ENCODE measurements at regions not wholly inside any gene's neighbourhood (a gene's known extent, or its start where the extent isn't known, plus 50 kb on each side); places are given as distances from the start of the nearest gene placed in this dataset.
A peak's percentile ranks its signal among the peaks of the same experiment; 100 is the strongest.

DNA sequence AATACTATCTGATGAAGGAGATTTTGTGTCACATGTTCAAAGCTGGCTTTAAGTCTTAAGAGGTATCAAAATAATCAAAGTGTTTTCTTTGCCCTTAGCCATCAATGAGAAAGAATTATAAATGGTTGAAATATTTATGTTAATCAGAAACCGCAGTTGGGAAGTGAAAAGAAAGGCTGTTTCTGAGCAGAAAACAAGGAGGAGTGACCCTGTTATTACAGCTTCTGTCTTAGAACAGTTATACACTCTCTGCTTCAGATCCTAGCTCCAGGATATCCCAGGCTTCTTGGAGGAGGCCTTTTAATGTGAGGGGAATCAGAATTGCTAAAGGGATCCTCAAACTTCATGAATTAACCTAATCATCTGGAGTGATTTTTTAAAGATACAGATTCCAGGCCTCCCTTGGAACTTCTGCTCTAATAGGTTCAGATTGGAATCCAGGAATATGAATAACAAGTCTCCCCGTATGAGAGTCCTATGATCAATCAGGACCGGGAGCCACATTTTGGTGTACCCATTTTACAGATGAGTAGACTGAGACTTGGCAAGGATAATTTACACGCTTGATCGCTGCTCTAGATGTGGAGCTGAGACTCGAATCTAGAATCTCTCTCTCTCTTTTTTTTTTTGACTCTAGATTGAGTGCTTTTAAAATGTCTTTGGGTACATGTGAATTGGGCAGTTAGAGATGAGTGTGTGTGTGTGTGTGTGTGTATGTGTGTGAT is 50.8 kb upstream of the JAG1 start:
- peak overlapping the region; percentile 61 for H3K4me2 ChIP-seq (ENCODE audit: low read length)
- H4K20me1 ChIP-seq (ENCODE audit: insufficient read depth, low read length) = no peaks in the 10 kb centered on the region
- H3K79me2 ChIP-seq (ENCODE audit: low read length) = no peaks in the 10 kb centered on the region
- peaks cover 60% of the 10 kb centered on the region for H3K4me1 ChIP-seq (ENCODE audit: low read length)
- no peaks in the 10 kb centered on the region for H3K9me3 ChIP-seq (ENCODE audit: insufficient read depth, low read length)
- peaks cover 4% of the 10 kb centered on the region; the same call in 1 of the 2 replicates for H3K27me3 ChIP-seq (ENCODE audit: low read depth, low read length)
- H3K4me3 ChIP-seq (ENCODE audit: low read length) = peak overlapping the region; percentile 5; the same call in 1 of the 2 replicates
- no peak overlapping the region for H2AFZ ChIP-seq (ENCODE audit: low read depth, low read length)
- peak overlapping the region; percentile 10; the same call in 1 of the 2 replicates for H3K9ac ChIP-seq (ENCODE audit: low read length)
- H3K36me3 ChIP-seq (replicated peaks; ENCODE audit: low read depth, low read length) = no peaks in the 10 kb centered on the region
- no peak for TF ChIP-seq EZH2phosphoT487 (IDR thresholded peaks at IDR 0.05; ENCODE audit: low read depth)
- TF ChIP-seq, protein P1, sequence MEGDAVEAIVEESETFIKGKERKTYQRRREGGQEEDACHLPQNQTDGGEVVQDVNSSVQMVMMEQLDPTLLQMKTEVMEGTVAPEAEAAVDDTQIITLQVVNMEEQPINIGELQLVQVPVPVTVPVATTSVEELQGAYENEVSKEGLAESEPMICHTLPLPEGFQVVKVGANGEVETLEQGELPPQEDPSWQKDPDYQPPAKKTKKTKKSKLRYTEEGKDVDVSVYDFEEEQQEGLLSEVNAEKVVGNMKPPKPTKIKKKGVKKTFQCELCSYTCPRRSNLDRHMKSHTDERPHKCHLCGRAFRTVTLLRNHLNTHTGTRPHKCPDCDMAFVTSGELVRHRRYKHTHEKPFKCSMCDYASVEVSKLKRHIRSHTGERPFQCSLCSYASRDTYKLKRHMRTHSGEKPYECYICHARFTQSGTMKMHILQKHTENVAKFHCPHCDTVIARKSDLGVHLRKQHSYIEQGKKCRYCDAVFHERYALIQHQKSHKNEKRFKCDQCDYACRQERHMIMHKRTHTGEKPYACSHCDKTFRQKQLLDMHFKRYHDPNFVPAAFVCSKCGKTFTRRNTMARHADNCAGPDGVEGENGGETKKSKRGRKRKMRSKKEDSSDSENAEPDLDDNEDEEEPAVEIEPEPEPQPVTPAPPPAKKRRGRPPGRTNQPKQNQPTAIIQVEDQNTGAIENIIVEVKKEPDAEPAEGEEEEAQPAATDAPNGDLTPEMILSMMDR (IDR thresholded peaks at IDR 0.05; ENCODE audit: low read depth, low read length) = no peak
- H3K27ac ChIP-seq (ENCODE audit: low read length) = peak overlapping the region; percentile 1; the same call in 1 of the 2 replicates

DNA sequence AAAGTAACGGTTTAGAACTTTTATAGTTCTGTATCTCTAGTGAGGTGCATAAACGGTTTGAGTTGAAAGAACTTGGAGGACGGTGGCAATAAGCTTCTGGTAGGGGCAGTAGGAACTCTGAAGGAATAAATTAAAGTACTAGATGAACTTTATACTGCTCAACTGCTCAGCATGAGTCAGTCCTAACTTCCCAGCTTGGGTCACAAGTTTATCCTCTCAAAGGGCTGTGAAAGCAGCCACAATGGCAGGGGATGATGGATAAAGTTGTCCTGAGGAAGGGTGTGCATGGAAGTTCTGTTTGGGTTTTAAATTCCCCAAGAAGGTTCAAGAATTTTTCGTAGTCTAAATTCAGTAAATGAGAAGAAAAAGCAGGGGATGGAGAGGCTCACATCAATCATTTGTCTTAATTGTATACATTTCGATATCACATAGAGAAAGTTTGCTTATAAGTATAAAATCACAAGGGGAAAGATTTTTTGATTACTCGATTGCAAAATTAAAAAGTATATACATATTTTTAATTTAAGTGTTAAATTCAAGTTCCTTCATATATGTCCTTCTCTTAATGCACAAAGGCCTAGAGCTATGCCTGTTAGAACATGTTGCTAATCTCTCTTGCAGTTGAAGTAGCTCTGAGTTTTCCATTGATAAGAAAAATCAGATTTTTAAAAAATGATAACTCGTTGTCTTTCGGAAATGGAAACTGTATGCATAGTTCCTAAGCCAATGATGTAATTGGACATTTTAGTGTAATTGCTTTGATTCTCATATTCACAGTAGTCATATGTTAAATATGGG is 55.3 kb upstream of the JAG1 start:
- Histone ChIP-seq H3K4me1 (ENCODE audit: low read length) (peaks cover 16% of the 10 kb centered on the region), H4K20me1 (ENCODE audit: insufficient read depth, low read length) (no peaks in the 10 kb centered on the region), H3K4me2 (ENCODE audit: low read length) (no peak overlapping the region), H2AFZ (ENCODE audit: low read depth, low read length) (no peak overlapping the region), H3K27ac (ENCODE audit: low read length) (no peak overlapping the region), H3K9me3 (ENCODE audit: insufficient read depth, low read length) (no peaks in the 10 kb centered on the region), H3K4me3 (ENCODE audit: low read length) (no peak overlapping the region), H3K9ac (ENCODE audit: low read length) (no peak overlapping the region), H3K36me3 (replicated peaks; ENCODE audit: low read depth, low read length) (no peaks in the 10 kb centered on the region), H3K79me2 (ENCODE audit: low read length) (no peaks in the 10 kb centered on the region), H3K27me3 (ENCODE audit: low read depth, low read length) (no peaks in the 10 kb centered on the region; the same call in 1 of the 2 replicates)
- TF ChIP-seq EZH2phosphoT487 (IDR thresholded peaks at IDR 0.05; ENCODE audit: low read depth) = no peak
- TF ChIP-seq, protein P1 (IDR thresholded peaks at IDR 0.05; ENCODE audit: low read depth, low read length) = no peak

DNA sequence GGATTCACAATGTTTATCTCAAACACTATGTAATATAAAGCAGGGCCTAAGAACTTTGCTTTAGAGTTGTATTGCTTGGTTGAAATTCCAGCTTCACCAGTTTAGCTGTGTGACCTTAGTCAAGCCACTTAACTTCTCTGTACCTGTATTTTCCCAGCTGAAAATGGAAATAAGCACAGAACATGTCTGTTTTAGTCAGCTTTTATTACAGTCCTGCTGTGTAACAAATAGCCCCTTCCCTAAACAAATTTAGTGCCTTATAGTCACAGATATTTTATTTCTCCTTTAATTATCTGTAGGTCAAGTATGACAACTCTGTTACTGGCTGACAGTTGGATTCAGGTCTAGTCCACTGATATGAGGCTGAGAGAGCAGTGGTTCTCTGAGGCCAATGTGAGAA is 56.0 kb upstream of the JAG1 start:
- peaks cover 8% of the 10 kb centered on the region for H3K4me1 ChIP-seq (ENCODE audit: low read length)
- TF ChIP-seq, protein P1 (IDR thresholded peaks at IDR 0.05; ENCODE audit: low read depth, low read length) = no peak
- TF ChIP-seq EZH2phosphoT487 (IDR thresholded peaks at IDR 0.05; ENCODE audit: low read depth) = no peak
- H2AFZ ChIP-seq (ENCODE audit: low read depth, low read length) = no peak overlapping the region

GRCh38 chr20:10730629-10731183 is 56.9 kb upstream of the JAG1 start:
- Histone ChIP-seq H4K20me1 (ENCODE audit: insufficient read depth, low read length) (no peaks in the 10 kb centered on the region), H3K79me2 (ENCODE audit: low read length) (no peaks in the 10 kb centered on the region), H3K4me3 (ENCODE audit: low read length) (no peak overlapping the region), H2AFZ (ENCODE audit: low read depth, low read length) (no peak overlapping the region), H3K27ac (ENCODE audit: low read length) (no peak overlapping the region), H3K4me1 (ENCODE audit: low read length) (no peaks in the 10 kb centered on the region), H3K9me3 (ENCODE audit: insufficient read depth, low read length) (no peaks in the 10 kb centered on the region), H3K36me3 (replicated peaks; ENCODE audit: low read depth, low read length) (no peaks in the 10 kb centered on the region), H3K27me3 (ENCODE audit: low read depth, low read length) (no peaks in the 10 kb centered on the region; the same call in 1 of the 2 replicates), H3K9ac (ENCODE audit: low read length) (no peak overlapping the region), H3K4me2 (ENCODE audit: low read length) (no peak overlapping the region)
- TF ChIP-seq EZH2phosphoT487 (IDR thresholded peaks at IDR 0.05; ENCODE audit: low read depth) = no peak
- TF ChIP-seq, protein P1 (IDR thresholded peaks at IDR 0.05; ENCODE audit: low read depth, low read length) = no peak

More for the DNA sequence above, 56.0 kb upstream of the JAG1 start:
- H3K27ac ChIP-seq (ENCODE audit: low read length) = no peak overlapping the region
- no peak overlapping the region for H3K9ac ChIP-seq (ENCODE audit: low read length)
- no peaks in the 10 kb centered on the region for H3K36me3 ChIP-seq (replicated peaks; ENCODE audit: low read depth, low read length)
- H3K4me3 ChIP-seq (ENCODE audit: low read length) = no peak overlapping the region
- no peaks in the 10 kb centered on the region for H3K9me3 ChIP-seq (ENCODE audit: insufficient read depth, low read length)
- no peaks in the 10 kb centered on the region for H3K79me2 ChIP-seq (ENCODE audit: low read length)
- H3K27me3 ChIP-seq (ENCODE audit: low read depth, low read length) = no peaks in the 10 kb centered on the region; the same call in 1 of the 2 replicates
- H4K20me1 ChIP-seq (ENCODE audit: insufficient read depth, low read length) = no peaks in the 10 kb centered on the region
- no peak overlapping the region for H3K4me2 ChIP-seq (ENCODE audit: low read length)

All from OCI-LY3 (cell line).